ENCODE measurements at regions not wholly inside any gene's neighbourhood (a gene's known extent, or its start where the extent isn't known, plus 50 kb on each side); places are given as distances from the start of the nearest gene placed in this dataset.

DNA sequence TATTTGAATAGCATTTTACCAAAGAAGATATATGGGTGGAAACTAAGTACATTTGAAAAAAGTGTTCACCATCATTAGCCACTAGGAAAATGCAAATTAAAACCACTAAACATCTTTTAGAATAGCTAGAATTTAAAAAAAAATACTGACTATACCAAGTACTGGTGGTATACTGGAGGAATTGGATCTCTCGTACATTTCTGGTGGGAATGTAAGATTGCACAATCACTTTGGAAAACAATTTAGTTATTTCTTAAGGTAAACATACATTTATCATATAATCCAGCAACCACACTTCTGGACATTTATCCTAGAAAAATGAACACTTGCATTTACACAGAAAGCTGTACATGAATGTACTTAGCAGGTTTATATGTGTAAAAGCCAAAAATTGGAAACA, 303.5 kb downstream of the MID1IP1 start:
- Histone ChIP-seq H3K79me2 (ENCODE audit: insufficient read depth, low read length) (no peaks in the 10 kb centered on the region), H3K4me2 (ENCODE audit: low read length) (no peak overlapping the region), H2AFZ (ENCODE audit: low read depth, low read length, poor library complexity, severe bottlenecking) (no peak overlapping the region), H3K36me3 (ENCODE audit: control insufficient read depth in 1 of 2, insufficient read depth in 2 of 2, low read length in 2 of 2) (no peaks in the 10 kb centered on the region), H3K4me3 (replicated peaks in 1 of 2; ENCODE audit: low read depth in 1 of 2, low read length in 2 of 2) (no peak overlapping the region), H4K20me1 (ENCODE audit: insufficient read depth) (no peaks in the 10 kb centered on the region), H3K9me3 (ENCODE audit: control insufficient read depth in 1 of 2, insufficient read depth in 1 of 2, low read depth in 1 of 2, low read length in 2 of 2) (no peaks in the 10 kb centered on the region), H3K9ac (ENCODE audit: low read length) (no peak overlapping the region), H3K27ac (ENCODE audit: low read depth, low read length) (no peak overlapping the region), H3K9me2 (ENCODE audit: insufficient read depth) (no peaks in the 10 kb centered on the region), H3K4me1 (ENCODE audit: control insufficient read depth in 1 of 2, insufficient read depth in 2 of 2, low read length in 2 of 2) (no peaks in the 10 kb centered on the region), H3K27me3 (ENCODE audit: insufficient read depth, low read length) (no peaks in the 10 kb centered on the region; the same call in 1 of the 2 replicates)
- BruUV-seq (replicated peaks) = no TSS peak
- ATAC-seq = no peak
- ChIA-PET CTCF (no interaction called here), POLR2A (no interaction called here), RAD21 (ENCODE audit: low non-redundant PET in 1 of 2, low total read pairs in 2 of 2, uncharacterized antibody in 2 of 2, unreplicated experiment in 2 of 2) (no interaction called here)
- TF ChIP-seq EGR1 (IDR thresholded peaks at IDR 0.05; ENCODE audit: low read depth) (no peak), JUND (IDR thresholded peaks at IDR 0.05) (no peak), FOSL1 (IDR thresholded peaks at IDR 0.05; ENCODE audit: low read depth) (no peak), SRF (IDR thresholded peaks at IDR 0.05; ENCODE audit: low read depth) (no peak), ZNF274 (IDR thresholded peaks at IDR 0.05; ENCODE audit: low read depth, low read length) (no peak), ZFX (IDR thresholded peaks at IDR 0.05) (no peak), EZH2phosphoT487 (IDR thresholded peaks at IDR 0.05; ENCODE audit: borderline replicate concordance) (no peak), CBX3 (IDR thresholded peaks at IDR 0.05; ENCODE audit: low read depth) (no peak), YY1 (IDR thresholded peaks at IDR 0.05; ENCODE audit: extremely low read depth, insufficient replicate concordance, low read depth, low read length) (no peak)
- TF ChIP-seq, protein P1, sequence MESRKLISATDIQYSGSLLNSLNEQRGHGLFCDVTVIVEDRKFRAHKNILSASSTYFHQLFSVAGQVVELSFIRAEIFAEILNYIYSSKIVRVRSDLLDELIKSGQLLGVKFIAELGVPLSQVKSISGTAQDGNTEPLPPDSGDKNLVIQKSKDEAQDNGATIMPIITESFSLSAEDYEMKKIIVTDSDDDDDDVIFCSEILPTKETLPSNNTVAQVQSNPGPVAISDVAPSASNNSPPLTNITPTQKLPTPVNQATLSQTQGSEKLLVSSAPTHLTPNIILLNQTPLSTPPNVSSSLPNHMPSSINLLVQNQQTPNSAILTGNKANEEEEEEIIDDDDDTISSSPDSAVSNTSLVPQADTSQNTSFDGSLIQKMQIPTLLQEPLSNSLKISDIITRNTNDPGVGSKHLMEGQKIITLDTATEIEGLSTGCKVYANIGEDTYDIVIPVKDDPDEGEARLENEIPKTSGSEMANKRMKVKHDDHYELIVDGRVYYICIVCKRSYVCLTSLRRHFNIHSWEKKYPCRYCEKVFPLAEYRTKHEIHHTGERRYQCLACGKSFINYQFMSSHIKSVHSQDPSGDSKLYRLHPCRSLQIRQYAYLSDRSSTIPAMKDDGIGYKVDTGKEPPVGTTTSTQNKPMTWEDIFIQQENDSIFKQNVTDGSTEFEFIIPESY (IDR thresholded peaks at IDR 0.05; ENCODE audit: extremely low read depth, insufficient replicate concordance, low read length) = no peak
- TF ChIP-seq, protein P2, sequence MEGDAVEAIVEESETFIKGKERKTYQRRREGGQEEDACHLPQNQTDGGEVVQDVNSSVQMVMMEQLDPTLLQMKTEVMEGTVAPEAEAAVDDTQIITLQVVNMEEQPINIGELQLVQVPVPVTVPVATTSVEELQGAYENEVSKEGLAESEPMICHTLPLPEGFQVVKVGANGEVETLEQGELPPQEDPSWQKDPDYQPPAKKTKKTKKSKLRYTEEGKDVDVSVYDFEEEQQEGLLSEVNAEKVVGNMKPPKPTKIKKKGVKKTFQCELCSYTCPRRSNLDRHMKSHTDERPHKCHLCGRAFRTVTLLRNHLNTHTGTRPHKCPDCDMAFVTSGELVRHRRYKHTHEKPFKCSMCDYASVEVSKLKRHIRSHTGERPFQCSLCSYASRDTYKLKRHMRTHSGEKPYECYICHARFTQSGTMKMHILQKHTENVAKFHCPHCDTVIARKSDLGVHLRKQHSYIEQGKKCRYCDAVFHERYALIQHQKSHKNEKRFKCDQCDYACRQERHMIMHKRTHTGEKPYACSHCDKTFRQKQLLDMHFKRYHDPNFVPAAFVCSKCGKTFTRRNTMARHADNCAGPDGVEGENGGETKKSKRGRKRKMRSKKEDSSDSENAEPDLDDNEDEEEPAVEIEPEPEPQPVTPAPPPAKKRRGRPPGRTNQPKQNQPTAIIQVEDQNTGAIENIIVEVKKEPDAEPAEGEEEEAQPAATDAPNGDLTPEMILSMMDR (IDR thresholded peaks at IDR 0.05 in 2 of 3, conservative IDR thresholded peaks at IDR 0.05 in 1 of 3; ENCODE audit: borderline replicate concordance in 1 of 3, insufficient read depth in 1 of 3, low read depth in 2 of 3, low read length in 2 of 3) = no peak
- TF ChIP-seq, protein P3, sequence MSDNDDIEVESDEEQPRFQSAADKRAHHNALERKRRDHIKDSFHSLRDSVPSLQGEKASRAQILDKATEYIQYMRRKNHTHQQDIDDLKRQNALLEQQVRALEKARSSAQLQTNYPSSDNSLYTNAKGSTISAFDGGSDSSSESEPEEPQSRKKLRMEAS (IDR thresholded peaks at IDR 0.05) = no peak
- TF ChIP-seq, protein P4, sequence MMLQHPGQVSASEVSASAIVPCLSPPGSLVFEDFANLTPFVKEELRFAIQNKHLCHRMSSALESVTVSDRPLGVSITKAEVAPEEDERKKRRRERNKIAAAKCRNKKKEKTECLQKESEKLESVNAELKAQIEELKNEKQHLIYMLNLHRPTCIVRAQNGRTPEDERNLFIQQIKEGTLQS (IDR thresholded peaks at IDR 0.05) = no peak
- no peak for DNase-seq (ENCODE audit: low read depth, low spot score)
- intact Hi-C loops (cut with micrococcal nuclease) = no loop called here

Data from HCT116 (cell line).